Muscle of back (tissue), 3 donors: ENCODE measurements at regions not wholly inside any gene's neighbourhood (a gene's known extent, or its start where the extent isn't known, plus 50 kb on each side); places are given as distances from the start of the nearest gene placed in this dataset.

Source experiments
- DNase-seq, 3 donors: peaks; one replicate each; pipeline versions ENCODE4 v3.0.0 to v3.0.0-alpha.2; 2013

DNA sequence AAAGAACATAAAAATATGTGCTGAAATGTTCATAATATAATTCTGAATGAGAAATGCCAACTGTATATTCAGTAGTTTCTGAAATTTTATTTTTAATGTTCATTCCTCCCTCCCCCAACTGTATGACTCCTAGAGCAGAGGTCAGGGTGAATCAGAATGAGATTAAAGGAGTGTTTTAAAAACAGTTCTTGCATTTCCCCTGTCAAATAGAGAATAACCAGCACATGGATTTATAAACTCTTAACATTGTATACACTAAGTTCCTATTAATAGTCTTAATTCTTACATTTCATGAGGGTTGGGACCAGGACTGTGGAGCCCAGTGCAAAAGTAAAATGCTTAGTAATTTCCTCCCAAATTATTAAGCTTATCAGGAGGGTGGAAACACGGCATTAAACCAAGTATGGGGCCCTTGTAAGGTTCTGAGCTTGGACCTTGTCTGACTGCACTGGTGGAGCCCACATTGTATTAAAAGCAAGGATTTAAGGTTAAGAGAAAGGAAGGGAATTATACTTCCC, 474.6 kb upstream of the RAG2 start:
- DNase-seq, result no peak

DNA sequence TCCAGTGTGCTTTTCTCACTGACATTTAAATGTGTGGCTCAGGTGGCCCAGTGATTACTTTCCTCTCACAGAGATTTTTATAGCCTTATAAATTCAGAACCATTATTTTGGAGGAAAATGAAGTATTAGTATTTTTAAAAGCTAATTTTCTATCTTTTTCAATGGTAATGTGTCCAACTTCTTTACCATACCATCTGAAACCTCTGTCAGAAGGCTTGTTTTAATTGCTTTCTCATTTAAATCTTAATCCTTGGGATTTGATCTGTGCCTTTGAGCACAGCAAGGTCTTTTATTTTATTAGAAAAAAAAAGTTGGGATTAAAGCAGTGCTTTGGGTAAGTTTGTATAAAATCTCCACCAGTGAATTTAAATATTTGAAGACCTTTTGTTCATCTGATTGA, 452.3 kb upstream of the RAG2 start:
- no peak for DNase-seq

DNA sequence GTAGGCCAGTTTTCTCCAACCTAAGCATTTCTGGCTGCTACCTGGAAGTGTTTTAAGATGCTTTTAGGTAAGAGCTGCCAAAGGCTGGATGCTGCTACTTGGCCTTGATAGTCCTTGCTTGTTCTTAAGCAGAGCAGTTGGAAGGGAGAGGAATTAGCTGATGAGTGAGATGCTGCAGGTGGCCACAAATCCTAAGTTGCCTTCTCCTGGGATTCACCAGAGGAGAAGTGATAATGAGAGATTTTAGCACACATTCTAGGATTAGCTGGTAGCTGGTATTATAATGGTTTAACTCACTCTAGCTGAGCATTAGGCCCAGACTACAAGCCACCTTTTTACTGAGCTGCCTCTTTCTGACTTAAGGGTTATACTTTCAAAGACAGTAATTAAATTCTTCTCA, 442.9 kb upstream of the RAG2 start:
- no peak for DNase-seq

DNA sequence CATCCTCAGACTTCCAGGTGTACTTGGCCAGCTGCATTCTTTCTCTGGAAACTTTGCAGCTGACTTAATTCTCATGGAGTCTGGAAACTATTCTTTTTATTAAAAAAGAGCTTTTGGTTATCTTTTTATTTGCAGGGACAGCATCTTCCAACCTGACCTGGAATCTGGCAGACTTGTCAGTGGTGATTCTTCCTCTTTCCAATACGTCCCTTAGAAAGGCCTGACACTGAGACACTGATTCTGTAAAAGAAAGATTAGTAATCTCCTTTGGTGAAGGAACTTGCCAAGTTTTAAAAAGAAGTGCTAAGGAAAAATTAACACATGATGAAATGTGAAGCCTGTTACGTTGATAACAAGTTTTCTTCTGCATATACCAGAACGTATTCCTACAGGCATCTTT, 440.9 kb upstream of the RAG2 start:
- peak in 1 of 3 donors; percentile 17 for DNase-seq

DNA sequence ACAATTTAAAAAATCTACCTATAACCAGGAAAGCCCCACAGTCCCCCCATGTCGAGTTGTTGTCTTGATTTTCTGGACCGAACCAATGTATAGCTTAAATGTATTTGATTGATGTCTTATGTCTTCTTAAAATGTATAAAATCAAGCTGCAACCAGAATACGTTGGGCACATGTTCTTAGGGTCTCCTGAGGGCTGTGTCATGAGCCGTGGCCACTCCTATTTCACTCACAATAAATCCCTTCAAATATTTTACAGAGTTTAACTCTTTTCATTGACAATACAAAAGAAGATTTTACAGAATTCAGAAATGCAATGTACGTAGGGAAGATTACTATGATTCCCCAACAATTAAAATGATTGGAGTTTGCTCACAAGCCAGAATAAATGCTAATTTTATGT, 428.7 kb upstream of the RAG2 start:
- no peak for DNase-seq

DNA sequence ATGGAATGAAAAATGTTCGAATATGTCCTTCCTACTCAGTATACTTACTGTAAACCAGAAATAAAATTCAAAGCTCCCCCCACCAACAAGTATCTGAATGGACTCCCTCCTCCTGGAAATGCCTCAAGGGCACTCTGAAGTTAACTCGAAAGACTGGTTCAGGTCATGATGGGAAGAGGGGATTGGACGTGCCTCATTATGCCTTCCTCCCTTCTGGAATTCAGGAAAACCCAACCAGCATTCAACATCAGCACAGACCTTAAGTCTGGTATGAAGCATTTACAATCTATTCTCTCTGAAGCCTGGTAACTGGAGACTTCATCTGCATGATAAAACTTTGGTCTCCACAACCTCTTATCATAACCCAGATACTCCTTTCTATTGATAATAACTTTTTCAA, 428.3 kb upstream of the RAG2 start:
- DNase-seq, result no peak

DNA sequence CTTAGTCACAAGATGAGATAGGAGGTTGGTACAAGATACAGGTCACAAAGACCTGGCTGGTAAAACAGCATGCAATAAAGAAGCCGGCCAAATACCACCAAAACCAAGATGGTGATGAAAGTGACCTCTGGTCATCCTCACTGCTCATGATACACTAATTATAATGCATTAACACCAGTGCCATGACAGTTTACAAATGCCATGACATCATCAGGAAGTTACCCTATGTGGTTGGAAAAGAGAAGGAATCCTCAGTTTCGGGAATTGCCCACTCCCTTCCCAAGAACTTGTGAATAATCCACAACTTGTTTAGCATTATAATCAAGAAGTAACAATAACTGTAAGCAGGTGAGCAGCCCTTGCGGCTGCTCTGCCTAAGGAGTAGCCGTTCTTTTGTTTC, 408.5 kb upstream of the RAG2 start:
- no peak for DNase-seq

DNA sequence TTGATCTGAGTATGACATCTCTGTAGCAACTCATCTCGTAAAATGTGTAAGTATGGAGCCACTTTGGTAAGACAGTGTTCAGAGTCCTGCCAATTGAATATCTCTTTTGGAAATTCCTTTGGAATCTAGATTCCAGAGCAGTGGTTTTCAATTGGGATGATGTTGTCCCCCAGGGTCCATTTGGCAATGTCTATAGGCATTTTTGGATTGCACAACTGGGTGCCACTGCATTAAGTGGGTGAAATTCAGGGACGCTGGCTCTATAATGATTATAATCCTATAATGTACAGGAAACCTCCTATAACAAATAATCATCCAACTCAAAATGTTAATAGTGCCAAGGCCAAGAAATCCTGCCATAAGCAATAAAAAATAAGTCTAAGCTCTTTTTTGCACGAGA, 404.8 kb upstream of the RAG2 start:
- no peak for DNase-seq

DNA sequence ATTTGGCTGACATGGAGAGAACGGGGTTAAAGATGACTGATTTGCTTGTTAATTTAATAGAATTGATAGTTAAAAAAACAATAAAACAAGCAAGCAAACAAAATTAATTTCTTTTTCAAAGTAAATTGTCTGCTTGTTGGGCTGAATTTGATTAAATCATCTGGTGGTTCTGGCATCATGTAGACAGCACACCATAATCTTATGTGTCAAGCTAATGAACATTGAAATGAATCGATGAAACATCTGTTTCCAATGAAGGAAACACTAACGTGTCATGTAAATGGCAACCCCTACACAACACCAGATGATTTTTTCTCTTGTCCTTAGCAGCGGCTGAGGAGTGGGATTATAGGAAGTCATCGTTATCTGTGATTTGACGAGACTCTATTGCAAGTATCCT, 399.6 kb upstream of the RAG2 start:
- DNase-seq, result no peak

DNA sequence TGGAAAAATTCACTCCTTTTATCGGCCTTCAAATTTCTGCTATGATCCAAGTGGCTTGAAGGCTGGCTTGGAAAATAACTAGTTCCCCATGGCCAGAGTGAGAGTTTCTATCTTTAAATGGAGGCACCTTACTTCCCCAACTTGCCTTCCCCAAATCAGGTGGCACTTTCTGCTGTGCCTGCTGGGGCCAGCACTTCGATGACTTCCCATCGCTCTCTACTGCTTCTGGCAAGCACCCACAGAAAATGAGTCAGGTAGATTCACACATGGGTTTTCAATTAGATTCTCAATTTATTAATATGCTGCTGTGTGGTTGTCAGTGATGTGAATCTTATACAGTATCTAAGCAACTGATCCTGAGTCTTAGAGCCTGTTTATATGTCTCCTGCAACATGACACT, 398.8 kb upstream of the RAG2 start:
- no peak for DNase-seq

DNA sequence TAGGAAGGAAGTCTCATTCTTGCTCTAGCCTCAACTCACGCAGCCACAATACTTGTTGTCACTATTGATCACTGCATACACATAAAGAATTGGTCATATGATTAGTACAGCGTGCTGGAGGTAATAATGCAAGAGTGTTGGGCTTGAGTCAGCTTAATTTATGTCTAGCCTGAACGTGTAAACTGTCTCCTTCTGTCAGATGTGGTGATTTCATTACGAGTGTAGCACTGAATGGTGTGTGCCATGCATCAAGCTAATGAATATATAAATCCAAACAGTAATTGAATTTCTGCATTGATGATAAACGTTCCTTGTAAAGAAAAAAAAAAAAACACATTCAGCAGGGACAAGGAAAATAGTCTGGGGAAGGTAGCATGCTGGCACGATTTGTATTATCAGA, 396.2 kb upstream of the RAG2 start:
- no peak for DNase-seq

DNA sequence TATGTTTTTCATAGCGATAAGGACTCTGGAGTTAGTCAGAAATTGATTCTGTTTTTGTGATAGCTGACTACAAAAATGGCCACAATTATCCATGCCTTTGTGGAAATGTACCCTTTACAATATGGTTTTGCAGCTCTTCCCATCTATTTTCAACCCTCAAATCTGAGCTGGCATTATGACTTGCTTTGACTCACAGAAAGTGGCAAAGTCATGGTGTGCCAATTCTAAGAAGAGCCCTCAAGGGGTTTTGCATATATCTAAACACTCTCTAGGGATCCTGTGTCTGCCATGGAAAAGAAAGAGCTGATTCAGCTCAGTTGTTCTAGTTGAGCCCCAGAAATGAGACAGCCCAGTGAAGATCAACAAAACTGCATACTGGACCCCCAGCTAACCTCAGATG, 390.5 kb upstream of the RAG2 start:
- DNase-seq, result no peak

DNA sequence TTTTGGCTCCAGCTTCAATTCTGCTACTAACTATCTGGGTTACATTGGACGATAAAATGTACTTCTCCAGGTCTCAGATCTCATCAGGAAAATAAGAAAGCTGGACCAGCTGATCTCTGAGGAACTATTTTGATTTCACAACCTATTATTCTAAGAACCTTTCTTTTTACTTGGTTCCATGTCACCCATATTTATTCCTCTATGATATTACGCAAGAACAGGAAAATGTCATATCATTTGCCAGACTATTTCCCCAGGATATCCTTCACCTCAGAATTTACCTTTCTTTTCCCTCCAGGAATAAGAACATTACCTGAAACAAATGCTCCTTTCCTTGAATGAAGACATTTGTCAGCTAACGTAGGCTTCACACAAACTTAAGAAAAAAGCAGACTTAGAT, 387.5 kb upstream of the RAG2 start:
- no peak for DNase-seq

DNA sequence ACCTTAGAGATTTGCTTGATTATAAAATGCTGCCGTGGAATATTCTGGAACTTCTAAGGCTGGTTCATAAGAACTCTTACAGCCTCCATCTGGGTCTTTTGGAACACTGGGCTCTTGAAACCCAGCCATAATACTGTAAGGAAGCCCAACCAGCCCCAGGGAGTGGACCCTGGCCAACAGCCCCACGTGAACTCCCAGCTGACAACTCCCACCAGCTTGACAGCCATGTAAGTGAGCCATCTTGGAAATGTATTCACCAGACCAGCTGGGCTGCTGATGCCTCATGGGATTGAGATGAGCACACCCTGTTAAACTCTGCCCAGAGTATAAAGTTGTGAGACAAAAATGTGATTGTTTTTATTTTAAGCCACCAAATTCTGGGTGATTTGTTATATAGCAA, 378.7 kb upstream of the RAG2 start:
- peak; percentile 36 to 84 (median 57) for DNase-seq

DNA sequence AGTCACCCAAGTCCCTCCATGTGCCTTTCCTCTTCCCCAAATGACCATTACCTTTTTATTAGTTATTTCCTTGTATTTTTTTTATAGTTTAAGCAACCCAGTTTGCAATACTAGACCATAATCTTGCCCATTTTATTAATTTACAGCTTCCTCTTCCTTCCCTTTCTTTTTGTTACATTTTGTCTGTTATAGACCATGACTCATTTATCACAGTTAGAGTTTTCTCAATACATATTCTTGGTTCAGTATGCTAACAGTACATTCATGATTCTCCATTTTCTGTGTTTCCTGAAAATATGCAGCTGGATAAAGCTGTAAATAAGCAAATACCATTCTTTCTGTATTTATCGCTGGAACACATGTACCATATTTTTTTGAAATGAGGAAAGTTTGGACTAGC, 376.7 kb upstream of the RAG2 start:
- DNase-seq, result no peak

DNA sequence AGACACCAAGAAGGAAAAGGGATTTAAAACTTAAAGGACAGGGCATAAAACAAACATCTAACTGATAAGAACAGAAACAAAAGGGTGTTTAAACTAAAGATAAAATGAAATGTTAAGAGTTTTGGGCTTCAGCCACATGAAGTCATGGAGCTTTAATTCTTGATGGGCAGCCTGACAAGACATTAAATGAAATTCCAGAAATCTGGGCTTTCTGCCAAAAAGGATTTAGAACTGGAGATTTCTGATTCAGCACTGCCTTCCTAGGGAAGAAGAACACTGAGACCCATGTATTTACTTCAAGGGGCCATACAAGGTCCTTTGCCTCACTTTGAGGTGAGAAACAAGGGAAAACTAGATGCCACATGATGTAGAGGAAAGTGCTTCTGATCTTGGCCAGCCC, 355.9 kb upstream of the RAG2 start:
- peak in 2 of 3 donors; percentile 48 to 76 for DNase-seq

DNA sequence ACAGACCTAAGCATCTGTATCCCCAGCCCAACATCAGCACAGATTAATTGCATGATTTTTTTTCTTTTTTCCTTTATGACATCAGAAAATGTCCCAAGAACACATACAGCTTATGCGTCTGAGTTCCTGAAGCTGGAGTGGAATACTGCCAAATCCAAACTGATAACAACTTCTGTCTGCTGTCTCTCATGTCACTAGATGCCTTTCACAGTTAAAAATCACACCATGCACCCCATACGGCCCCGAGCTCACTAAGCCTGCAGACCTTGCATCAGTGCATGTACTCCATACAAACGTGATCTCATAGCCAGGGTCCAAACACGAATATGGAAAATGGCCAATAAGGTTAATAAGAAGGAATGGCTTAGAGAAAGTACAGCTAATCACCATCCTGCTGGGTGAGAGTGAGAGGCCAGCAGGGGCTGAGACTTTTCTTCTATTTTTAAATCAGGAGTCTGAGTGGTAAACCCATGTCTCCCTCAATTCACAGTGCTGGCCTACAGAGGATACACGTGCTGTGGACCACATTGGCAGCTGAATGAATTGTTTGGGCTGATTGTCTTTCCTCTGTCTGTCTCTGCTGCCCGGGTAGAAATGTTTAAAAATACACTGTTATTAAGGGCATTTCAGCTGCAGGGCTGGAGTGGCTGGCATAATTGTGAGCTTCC, 350.6 kb upstream of the RAG2 start:
- DNase-seq, result peak in 1 of 3 donors; percentile 30

DNA sequence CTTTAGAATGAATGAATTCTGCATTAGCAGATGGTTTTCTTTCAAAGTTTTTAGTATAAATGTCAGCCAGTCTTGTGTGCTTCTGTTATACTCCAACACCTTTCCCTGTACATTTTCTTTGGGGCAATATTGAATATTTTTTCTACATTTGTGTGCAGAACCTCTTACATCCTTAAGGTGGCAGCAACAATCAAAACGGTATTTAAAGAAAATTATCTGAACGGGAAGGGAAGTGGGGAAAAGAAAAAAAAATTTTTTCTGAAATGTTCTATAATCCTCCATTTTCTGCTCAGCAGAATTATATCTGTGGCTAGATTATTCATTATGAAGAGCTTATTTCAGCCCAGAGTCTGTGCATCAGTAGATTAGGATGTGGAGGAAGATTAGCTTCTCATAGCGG, 347.3 kb upstream of the RAG2 start:
- no peak for DNase-seq

DNA sequence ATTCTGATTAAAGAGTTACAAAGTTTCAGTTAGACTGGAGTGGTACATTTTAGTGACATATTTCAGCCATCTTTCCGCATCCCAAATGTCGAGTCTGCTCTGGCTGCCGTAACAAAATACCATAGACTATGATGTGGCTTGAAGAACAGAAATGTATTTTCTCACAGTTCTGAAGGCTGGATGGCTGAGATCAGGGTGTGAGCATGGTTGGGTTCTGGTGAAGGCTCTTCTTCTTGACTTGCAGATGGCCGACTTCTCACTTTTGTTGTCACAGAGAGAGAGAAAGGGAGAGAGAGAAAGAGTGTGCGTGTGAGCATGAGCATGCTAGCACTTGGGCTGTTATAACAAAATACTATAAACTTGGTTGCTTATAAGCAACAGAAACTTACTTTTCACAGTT, 335.4 kb upstream of the RAG2 start:
- DNase-seq, result no peak

DNA sequence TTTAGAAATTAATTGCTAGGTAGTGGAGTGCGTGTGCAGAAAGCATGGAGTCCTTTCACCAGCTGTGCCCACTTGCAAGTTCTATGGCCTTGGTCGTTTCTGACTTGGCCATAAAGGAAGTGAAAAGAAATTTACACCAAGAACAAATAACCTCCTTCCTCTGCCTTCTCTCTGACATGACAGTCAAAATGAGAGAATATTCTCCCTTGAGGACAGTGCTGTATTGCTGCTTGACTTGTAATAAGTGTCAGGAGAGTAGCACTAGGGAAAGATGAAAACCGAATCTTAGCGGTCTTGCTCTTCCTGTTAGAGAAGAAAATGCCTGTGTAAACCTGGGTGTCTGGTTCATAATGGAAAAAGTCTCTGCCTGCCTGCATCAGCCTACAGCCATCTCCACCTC, 333.1 kb upstream of the RAG2 start:
- DNase-seq, result no peak

DNA sequence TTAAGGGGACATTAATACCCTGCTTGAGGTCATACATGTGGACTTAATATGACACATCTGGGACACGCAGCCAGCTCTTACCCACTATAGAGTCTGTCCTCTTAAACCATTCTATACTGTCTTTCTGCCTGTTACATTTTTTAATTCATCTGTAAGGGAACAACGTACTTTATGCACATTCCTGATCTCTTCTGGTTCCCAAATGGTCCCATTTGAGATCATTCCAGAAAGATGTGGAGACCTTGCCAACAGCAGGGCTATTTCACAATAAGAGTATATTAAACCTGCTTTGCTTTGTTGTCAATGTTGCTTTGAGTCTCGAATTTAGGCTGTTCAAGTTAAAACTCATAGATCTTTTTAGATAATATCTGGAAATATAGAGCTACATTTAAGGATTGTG, 332.2 kb upstream of the RAG2 start:
- DNase-seq, result peak; percentile 17 to 78 (median 56)

DNA sequence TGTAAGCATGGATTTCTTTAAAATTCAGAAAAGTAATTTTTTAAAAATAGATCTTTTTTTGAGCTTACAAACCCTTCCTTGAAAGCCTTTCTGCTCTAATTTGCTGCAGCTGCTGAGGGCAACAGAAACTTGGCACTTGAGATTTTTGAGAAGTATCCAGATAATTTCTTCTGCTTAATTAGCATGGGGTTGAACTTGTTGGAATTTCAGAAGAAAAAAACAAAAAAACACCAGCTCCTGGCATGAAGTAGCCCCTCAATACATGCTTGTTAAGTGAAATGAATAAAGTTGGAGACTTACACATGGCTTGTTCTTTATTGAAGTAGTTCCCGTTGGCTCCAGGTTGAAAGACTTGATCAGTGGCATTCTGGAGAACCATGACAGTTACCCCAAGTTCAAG, 331.4 kb upstream of the RAG2 start:
- peak in 2 of 3 donors; percentile 25 to 38 for DNase-seq

DNA sequence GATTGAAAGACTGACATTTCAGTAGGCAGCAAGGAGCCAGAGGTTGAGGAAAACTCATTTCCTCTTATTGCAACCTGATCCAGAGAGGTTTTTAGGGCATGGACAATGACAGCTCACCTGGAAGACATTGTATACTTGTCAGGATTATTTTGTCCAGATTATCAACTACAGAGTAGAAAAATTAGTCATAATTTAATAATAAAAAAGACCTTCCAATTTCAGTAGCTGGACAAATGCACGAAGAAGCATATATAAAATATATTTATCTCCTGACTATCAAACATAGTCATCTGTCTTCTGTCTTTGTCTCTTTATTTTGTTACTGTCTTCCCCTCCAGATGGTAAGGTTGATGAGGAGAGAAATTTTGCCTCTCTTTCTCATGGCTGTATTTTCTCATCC, 330.6 kb upstream of the RAG2 start:
- no peak for DNase-seq

DNA sequence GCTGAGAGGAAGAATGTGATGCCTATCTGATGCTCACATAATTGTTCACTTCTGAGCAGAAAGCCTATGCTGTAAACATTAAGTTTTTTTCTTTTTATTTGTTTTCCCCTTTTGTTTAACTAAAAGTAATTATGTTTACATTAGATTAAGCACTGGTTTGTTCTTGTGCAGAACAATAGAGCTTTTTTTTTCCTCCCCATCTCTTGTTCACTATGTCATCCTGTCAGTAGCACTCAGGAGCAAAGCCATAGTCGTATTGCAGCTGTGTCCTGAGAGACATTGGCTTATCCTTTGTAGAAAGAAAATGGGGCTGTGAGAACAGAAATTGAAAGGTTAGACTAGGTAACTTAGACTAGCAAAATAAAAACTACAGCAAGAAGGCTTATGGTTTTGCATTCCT, 301.8 kb upstream of the RAG2 start:
- no peak for DNase-seq

DNA sequence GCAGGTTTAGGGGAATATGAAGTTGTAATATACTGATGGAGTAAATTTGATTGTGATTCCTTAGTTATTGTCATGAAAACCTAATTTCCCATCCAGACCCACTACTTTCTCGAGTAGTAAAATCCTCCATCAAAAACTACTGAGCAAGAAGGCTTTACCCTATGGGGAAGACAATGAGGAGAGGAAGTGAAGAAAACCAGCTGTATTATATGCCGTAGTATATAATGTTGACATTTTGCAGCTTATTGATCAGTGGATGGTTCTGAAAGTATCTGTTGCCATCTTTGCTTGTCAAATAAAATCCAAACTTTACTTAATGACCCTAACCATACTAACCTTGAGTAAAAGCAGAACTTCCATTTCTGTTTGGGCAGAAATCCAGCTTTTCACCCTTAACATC, 292.8 kb upstream of the RAG2 start:
- no peak for DNase-seq
